ENCODE measurements at regions not wholly inside any gene's neighbourhood (a gene's known extent, or its start where the extent isn't known, plus 50 kb on each side); places are given as distances from the start of the nearest gene placed in this dataset.

DNA sequence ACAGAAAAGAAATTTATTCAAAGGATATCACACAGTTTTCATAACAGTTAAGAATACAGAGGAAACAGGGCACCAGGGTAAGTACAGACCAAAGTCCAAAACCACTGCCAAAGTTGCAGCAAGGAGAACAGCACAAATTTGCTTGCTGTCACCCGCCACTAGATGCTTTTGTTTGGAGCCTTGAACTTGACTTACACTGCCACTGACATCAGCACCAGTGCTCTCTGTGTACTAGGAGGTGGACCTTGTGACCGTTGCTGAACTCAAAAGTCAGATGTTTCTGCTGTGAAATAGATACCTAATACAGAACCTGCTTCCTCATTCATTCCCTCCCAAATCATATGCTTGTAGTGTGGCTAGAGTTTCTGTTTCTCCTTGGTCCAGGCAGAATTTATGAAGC, 578.3 kb upstream of the TMEFF2 start (continued):
- TF ChIP-seq, protein P1, sequence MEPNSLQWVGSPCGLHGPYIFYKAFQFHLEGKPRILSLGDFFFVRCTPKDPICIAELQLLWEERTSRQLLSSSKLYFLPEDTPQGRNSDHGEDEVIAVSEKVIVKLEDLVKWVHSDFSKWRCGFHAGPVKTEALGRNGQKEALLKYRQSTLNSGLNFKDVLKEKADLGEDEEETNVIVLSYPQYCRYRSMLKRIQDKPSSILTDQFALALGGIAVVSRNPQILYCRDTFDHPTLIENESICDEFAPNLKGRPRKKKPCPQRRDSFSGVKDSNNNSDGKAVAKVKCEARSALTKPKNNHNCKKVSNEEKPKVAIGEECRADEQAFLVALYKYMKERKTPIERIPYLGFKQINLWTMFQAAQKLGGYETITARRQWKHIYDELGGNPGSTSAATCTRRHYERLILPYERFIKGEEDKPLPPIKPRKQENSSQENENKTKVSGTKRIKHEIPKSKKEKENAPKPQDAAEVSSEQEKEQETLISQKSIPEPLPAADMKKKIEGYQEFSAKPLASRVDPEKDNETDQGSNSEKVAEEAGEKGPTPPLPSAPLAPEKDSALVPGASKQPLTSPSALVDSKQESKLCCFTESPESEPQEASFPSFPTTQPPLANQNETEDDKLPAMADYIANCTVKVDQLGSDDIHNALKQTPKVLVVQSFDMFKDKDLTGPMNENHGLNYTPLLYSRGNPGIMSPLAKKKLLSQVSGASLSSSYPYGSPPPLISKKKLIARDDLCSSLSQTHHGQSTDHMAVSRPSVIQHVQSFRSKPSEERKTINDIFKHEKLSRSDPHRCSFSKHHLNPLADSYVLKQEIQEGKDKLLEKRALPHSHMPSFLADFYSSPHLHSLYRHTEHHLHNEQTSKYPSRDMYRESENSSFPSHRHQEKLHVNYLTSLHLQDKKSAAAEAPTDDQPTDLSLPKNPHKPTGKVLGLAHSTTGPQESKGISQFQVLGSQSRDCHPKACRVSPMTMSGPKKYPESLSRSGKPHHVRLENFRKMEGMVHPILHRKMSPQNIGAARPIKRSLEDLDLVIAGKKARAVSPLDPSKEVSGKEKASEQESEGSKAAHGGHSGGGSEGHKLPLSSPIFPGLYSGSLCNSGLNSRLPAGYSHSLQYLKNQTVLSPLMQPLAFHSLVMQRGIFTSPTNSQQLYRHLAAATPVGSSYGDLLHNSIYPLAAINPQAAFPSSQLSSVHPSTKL (CRISPR knock-in tag; IDR thresholded peaks at IDR 0.05), result peak; percentile 95
- no peak for TF ChIP-seq NFIC (IDR thresholded peaks at IDR 0.05; ENCODE audit: low read length)
- TF ChIP-seq TCF12 (IDR thresholded peaks at IDR 0.05), result no peak
- TF ChIP-seq TCF12 (CRISPR knock-in tag; IDR thresholded peaks at IDR 0.05), result 0 out of 2 replicates have a peak, but pooled peaks have one; percentile 53
- no peak for TF ChIP-seq ZNF234 (CRISPR knock-in tag; conservative IDR thresholded peaks at IDR 0.05)
- TF ChIP-seq ZBTB7A (CRISPR knock-in tag; IDR thresholded peaks at IDR 0.05), result no peak
- TF ChIP-seq HNRNPH1 (optimal IDR thresholded peaks at IDR 0.05; ENCODE audit: low read depth, low read length), result no peak
- no peak for TF ChIP-seq ZFP37 (CRISPR knock-in tag; IDR thresholded peaks at IDR 0.05; ENCODE audit: borderline replicate concordance)
- TF ChIP-seq DNMT3B (CRISPR knock-in tag; conservative IDR thresholded peaks at IDR 0.05), result no peak
- TF ChIP-seq, protein P2, sequence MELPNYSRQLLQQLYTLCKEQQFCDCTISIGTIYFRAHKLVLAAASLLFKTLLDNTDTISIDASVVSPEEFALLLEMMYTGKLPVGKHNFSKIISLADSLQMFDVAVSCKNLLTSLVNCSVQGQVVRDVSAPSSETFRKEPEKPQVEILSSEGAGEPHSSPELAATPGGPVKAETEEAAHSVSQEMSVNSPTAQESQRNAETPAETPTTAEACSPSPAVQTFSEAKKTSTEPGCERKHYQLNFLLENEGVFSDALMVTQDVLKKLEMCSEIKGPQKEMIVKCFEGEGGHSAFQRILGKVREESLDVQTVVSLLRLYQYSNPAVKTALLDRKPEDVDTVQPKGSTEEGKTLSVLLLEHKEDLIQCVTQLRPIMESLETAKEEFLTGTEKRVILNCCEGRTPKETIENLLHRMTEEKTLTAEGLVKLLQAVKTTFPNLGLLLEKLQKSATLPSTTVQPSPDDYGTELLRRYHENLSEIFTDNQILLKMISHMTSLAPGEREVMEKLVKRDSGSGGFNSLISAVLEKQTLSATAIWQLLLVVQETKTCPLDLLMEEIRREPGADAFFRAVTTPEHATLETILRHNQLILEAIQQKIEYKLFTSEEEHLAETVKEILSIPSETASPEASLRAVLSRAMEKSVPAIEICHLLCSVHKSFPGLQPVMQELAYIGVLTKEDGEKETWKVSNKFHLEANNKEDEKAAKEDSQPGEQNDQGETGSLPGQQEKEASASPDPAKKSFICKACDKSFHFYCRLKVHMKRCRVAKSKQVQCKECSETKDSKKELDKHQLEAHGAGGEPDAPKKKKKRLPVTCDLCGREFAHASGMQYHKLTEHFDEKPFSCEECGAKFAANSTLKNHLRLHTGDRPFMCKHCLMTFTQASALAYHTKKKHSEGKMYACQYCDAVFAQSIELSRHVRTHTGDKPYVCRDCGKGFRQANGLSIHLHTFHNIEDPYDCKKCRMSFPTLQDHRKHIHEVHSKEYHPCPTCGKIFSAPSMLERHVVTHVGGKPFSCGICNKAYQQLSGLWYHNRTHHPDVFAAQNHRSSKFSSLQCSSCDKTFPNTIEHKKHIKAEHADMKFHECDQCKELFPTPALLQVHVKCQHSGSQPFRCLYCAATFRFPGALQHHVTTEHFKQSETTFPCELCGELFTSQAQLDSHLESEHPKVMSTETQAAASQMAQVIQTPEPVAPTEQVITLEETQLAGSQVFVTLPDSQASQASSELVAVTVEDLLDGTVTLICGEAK (IDR thresholded peaks at IDR 0.05), result no peak
- TF ChIP-seq, protein P2 (CRISPR knock-in tag; IDR thresholded peaks at IDR 0.05), result peak; percentile 35; the same call in 1 of the 2 replicates
- 0 out of 2 replicates have a peak, but pooled peaks have one; percentile 47 for TF ChIP-seq ESRRA (CRISPR knock-in tag; IDR thresholded peaks at IDR 0.05; ENCODE audit: low read depth)
- TF ChIP-seq XRCC5 (optimal IDR thresholded peaks at IDR 0.05; ENCODE audit: low read length), result no peak
- no peak for TF ChIP-seq MTF1 (CRISPR knock-in tag; IDR thresholded peaks at IDR 0.05)
- TF ChIP-seq ZFP82 (CRISPR knock-in tag; IDR thresholded peaks at IDR 0.05; ENCODE audit: borderline replicate concordance), result 0 out of 2 replicates have a peak, but pooled peaks have one; percentile 27
- peak; percentile 29; the same call in 1 of the 2 replicates for TF ChIP-seq CREM (IDR thresholded peaks at IDR 0.05)
- no peak for TF ChIP-seq CREM (CRISPR knock-in tag; IDR thresholded peaks at IDR 0.05)
- TF ChIP-seq, protein P3, sequence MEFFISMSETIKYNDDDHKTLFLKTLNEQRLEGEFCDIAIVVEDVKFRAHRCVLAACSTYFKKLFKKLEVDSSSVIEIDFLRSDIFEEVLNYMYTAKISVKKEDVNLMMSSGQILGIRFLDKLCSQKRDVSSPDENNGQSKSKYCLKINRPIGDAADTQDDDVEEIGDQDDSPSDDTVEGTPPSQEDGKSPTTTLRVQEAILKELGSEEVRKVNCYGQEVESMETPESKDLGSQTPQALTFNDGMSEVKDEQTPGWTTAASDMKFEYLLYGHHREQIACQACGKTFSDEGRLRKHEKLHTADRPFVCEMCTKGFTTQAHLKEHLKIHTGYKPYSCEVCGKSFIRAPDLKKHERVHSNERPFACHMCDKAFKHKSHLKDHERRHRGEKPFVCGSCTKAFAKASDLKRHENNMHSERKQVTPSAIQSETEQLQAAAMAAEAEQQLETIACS (CRISPR knock-in tag; IDR thresholded peaks at IDR 0.05), result no peak
- no peak for TF ChIP-seq TOE1 (CRISPR knock-in tag; IDR thresholded peaks at IDR 0.05)
